Mesenchymal stem cell (in vitro differentiated cells and primary cell): ENCODE measurements at regions not wholly inside any gene's neighbourhood (a gene's known extent, or its start where the extent isn't known, plus 50 kb on each side); places are given as distances from the start of the nearest gene placed in this dataset.

Experiments used
- DNase-seq: peaks from one replicate; pipeline ENCODE4 v3.0.0-alpha.2; 2013
- H2AFZ ChIP-seq: one replicate; pipeline ENCODE4 v1.6.1; 2013; ENCODE audit warnings: low read depth, mild to moderate bottlenecking, control low read depth, inconsistent platforms, low read length, moderate library complexity
- H2AK5ac ChIP-seq: 2 replicates; pipeline ENCODE4 v1.6.1; 2013; ENCODE audit warnings: low read length, moderate library complexity, mild to moderate bottlenecking, inconsistent platforms; ENCODE audit not compliant: severe bottlenecking
- H2BK120ac ChIP-seq: one replicate; pipeline ENCODE4 v1.6.1; 2013; ENCODE audit warnings: low read depth, mild to moderate bottlenecking, inconsistent platforms, low read length, moderate library complexity
- H2BK12ac ChIP-seq, 2 experiments: one replicate each; pipeline ENCODE4 v1.6.1; 2013; ENCODE audit warnings: inconsistent platforms in 2 of 2, low read length in 2 of 2, mild to moderate bottlenecking in 2 of 2, moderate library complexity in 2 of 2, control low read depth in 1 of 2
- H2BK15ac ChIP-seq: one replicate; pipeline ENCODE4 v1.6.1; 2013; ENCODE audit warnings: mild to moderate bottlenecking, low read depth, inconsistent platforms; ENCODE audit not compliant: poor library complexity, severe bottlenecking
- H2BK5ac ChIP-seq: 2 replicates; pipeline ENCODE4 v1.6.1; 2013; ENCODE audit warnings: low read depth, mild to moderate bottlenecking, low read length, control low read depth, inconsistent platforms; ENCODE audit not compliant: poor library complexity, severe bottlenecking
- H3K14ac ChIP-seq, 2 experiments: one replicate each; pipeline ENCODE4 v1.6.1; 2013; ENCODE audit warnings: inconsistent platforms in 2 of 2, low read length in 2 of 2, control low read depth in 1 of 2, mild to moderate bottlenecking in 1 of 2, moderate library complexity in 1 of 2
- H3K18ac ChIP-seq, 2 experiments: one replicate each; pipeline ENCODE4 v1.6.1; 2013; ENCODE audit warnings: inconsistent platforms in 2 of 2, low read length in 2 of 2, control low read depth in 1 of 2, low read depth in 1 of 2, mild to moderate bottlenecking in 1 of 2
- H3K23ac ChIP-seq, 2 experiments: one replicate each; pipeline ENCODE4 v1.6.1; 2013; ENCODE audit warnings: inconsistent platforms in 2 of 2, low read length in 2 of 2, mild to moderate bottlenecking in 2 of 2, moderate library complexity in 2 of 2, control low read depth in 1 of 2
- H3K27ac ChIP-seq: 2 replicates; pipeline ENCODE4 v1.5.1; 2013; ENCODE audit warnings: mild to moderate bottlenecking, moderate library complexity, low read length, control low read depth, inconsistent platforms; ENCODE audit not compliant: poor library complexity, severe bottlenecking
- H3K27me3 ChIP-seq, 2 experiments: 2 replicates each; pipeline versions ENCODE4 v1.6.1 to v1.7.0; 2013; ENCODE audit warnings: low read length in 2 of 2, mild to moderate bottlenecking in 2 of 2, moderate library complexity in 2 of 2, control low read depth in 1 of 2, inconsistent platforms in 1 of 2; ENCODE audit not compliant: control insufficient read depth in 1 of 2, insufficient read depth in 1 of 2
- H3K36me3 ChIP-seq, 2 experiments: 2 replicates each; pipeline versions ENCODE4 v1.6.1 to v1.7.0; 2013; ENCODE audit warnings: low read length in 2 of 2, control low read depth in 1 of 2, inconsistent platforms in 1 of 2, low read depth in 1 of 2, mild to moderate bottlenecking in 1 of 2; ENCODE audit not compliant: insufficient read depth in 2 of 2, control insufficient read depth in 1 of 2
- H3K4ac ChIP-seq, 2 experiments: one replicate each; pipeline ENCODE4 v1.6.1; 2013; ENCODE audit warnings: inconsistent platforms in 2 of 2, low read length in 2 of 2, mild to moderate bottlenecking in 2 of 2, moderate library complexity in 2 of 2, control low read depth in 1 of 2, low read depth in 1 of 2
- H3K4me1 ChIP-seq: 2 replicates; pipeline ENCODE4 v1.6.1; 2013; ENCODE audit warnings: low read depth, low read length, control low read depth; ENCODE audit not compliant: control insufficient read depth, insufficient read depth
- H3K4me2 ChIP-seq: 2 replicates; pipeline ENCODE4 v1.6.1; 2013; ENCODE audit warnings: low read length, mild to moderate bottlenecking, inconsistent platforms; ENCODE audit not compliant: poor library complexity, severe bottlenecking
- H3K4me3 ChIP-seq, 2 experiments: 2 replicates each; pipeline versions ENCODE4 v1.5.1 to v1.7.0; 2013; ENCODE audit warnings: low read length in 2 of 2, mild to moderate bottlenecking in 2 of 2, control low read depth in 1 of 2, low read depth in 1 of 2; ENCODE audit not compliant: insufficient read depth in 1 of 2
- H3K79me1 ChIP-seq: replicated peaks from 2 replicates; pipeline ENCODE4 v1.6.1; 2013; ENCODE audit warnings: mild to moderate bottlenecking, control low read depth, low read length, inconsistent platforms; ENCODE audit not compliant: poor library complexity, severe bottlenecking
- H3K9ac ChIP-seq: 2 replicates; pipeline ENCODE4 v1.7.0; 2013; ENCODE audit warnings: mild to moderate bottlenecking, low read length, moderate library complexity
- H3K9me3 ChIP-seq: 2 replicates; pipeline ENCODE4 v1.7.0; 2013; ENCODE audit warnings: mild to moderate bottlenecking, low read length; ENCODE audit not compliant: control insufficient read depth
- H4K8ac ChIP-seq: one replicate; pipeline ENCODE4 v1.6.1; 2013; ENCODE audit warnings: inconsistent platforms, mild to moderate bottlenecking, low read length, moderate library complexity
- H4K91ac ChIP-seq: one replicate; pipeline ENCODE4 v1.6.1; 2013; ENCODE audit warnings: mild to moderate bottlenecking, low read length, inconsistent platforms
- WGBS: methylation state at CpG from one replicate; pipeline ENCODE4 v1.1.7; 2013; ENCODE audit warnings: mixed read lengths; 5-methylcytosine and 5-hydroxymethylcytosine counted together

- no peaks in the 10 kb centered on the region for H3K9me3 ChIP-seq
- H2BK12ac ChIP-seq, result no peak overlapping the region
- no peak overlapping the region for H4K8ac ChIP-seq
- H2BK15ac ChIP-seq, result no peak overlapping the region
- no peak overlapping the region for H4K91ac ChIP-seq
- no peak overlapping the region for H2AK5ac ChIP-seq
- H3K4me2 ChIP-seq, result no peak overlapping the region
- H3K27me3 ChIP-seq, result no peaks in the 10 kb centered on the region
- DNase-seq, result no peak
- no peak overlapping the region for H3K27ac ChIP-seq
- no peak overlapping the region for H3K4ac ChIP-seq
- no peaks in the 10 kb centered on the region for H3K79me1 ChIP-seq
- no peaks in the 10 kb centered on the region for H3K4me1 ChIP-seq
- no peak overlapping the region for H3K23ac ChIP-seq
- H2AFZ ChIP-seq, result no peak overlapping the region
- no peak overlapping the region for H3K4me3 ChIP-seq
- no peak overlapping the region for H3K14ac ChIP-seq
- H3K18ac ChIP-seq, result no peak overlapping the region
- H3K9ac ChIP-seq, result no peak overlapping the region
- H2BK120ac ChIP-seq, result no peak overlapping the region
- no peak overlapping the region for H2BK5ac ChIP-seq
- WGBS, result 90% methylated on average over 1 of the region's 2 CpGs
- H3K36me3 ChIP-seq, result no peaks in the 10 kb centered on the region
Observed at GRCh38 chr14:85858634-85859033, 328.7 kb downstream of the FLRT2 start.

- H3K9me3 ChIP-seq, result no peaks in the 10 kb centered on the region
- H2BK12ac ChIP-seq, result no peak overlapping the region
- no peak overlapping the region for H3K18ac ChIP-seq
- no peaks in the 10 kb centered on the region for H3K27me3 ChIP-seq
- no peak overlapping the region for H3K23ac ChIP-seq
- H3K36me3 ChIP-seq, result no peaks in the 10 kb centered on the region
- H2BK120ac ChIP-seq, result no peak overlapping the region
- no peak overlapping the region for H3K4me3 ChIP-seq
- 100% methylated on average over 1 of the region's 1 CpG for WGBS
- no peak overlapping the region for H3K9ac ChIP-seq
- no peak for DNase-seq
- H3K4me2 ChIP-seq, result no peak overlapping the region
- no peak overlapping the region for H2BK15ac ChIP-seq
- no peak overlapping the region for H3K14ac ChIP-seq
- no peak overlapping the region for H3K27ac ChIP-seq
- no peaks in the 10 kb centered on the region for H3K79me1 ChIP-seq
- H4K91ac ChIP-seq, result no peak overlapping the region
- no peak overlapping the region for H4K8ac ChIP-seq
- H2BK5ac ChIP-seq, result no peak overlapping the region
- no peaks in the 10 kb centered on the region for H3K4me1 ChIP-seq
- H2AK5ac ChIP-seq, result no peak overlapping the region
- H2AFZ ChIP-seq, result no peak overlapping the region
- H3K4ac ChIP-seq, result no peak overlapping the region
Observed at GRCh38 chr14:85856430-85856829, 326.5 kb downstream of the FLRT2 start.

- H3K27me3 ChIP-seq, result no peaks in the 10 kb centered on the region
- no peak overlapping the region for H4K91ac ChIP-seq
- H3K27ac ChIP-seq, result no peak overlapping the region
- H3K79me1 ChIP-seq, result no peaks in the 10 kb centered on the region
- H4K8ac ChIP-seq, result no peak overlapping the region
- H3K9ac ChIP-seq, result peak overlapping the region; percentile 31
- H2BK120ac ChIP-seq, result no peak overlapping the region
- H3K4me3 ChIP-seq, result peak overlapping the region in 1 of 2 experiments; percentile 8
- WGBS, result 72% methylated on average over 1 of the region's 2 CpGs
- no peak overlapping the region for H2AFZ ChIP-seq
- no peak for DNase-seq
- H2BK5ac ChIP-seq, result no peak overlapping the region
- H3K4ac ChIP-seq, result no peak overlapping the region
- no peaks in the 10 kb centered on the region for H3K9me3 ChIP-seq
- no peak overlapping the region for H3K18ac ChIP-seq
- no peak overlapping the region for H2BK12ac ChIP-seq
- no peaks in the 10 kb centered on the region for H3K36me3 ChIP-seq
- no peak overlapping the region for H3K14ac ChIP-seq
- H2AK5ac ChIP-seq, result no peak overlapping the region
- no peaks in the 10 kb centered on the region for H3K4me1 ChIP-seq
- no peak overlapping the region for H3K23ac ChIP-seq
- H2BK15ac ChIP-seq, result no peak overlapping the region
- H3K4me2 ChIP-seq, result no peak overlapping the region
Observed at GRCh38 chr14:85853996-85854526, 324.1 kb downstream of the FLRT2 start.

- Histone ChIP-seq H2BK5ac (no peak overlapping the region), H3K9ac (peak overlapping the region; percentile 26), H3K4ac (no peak overlapping the region), H3K18ac (no peak overlapping the region), H2AFZ (no peak overlapping the region), H3K4me1 (no peaks in the 10 kb centered on the region), H3K27ac (no peak overlapping the region), H3K79me1 (no peaks in the 10 kb centered on the region), H2BK15ac (no peak overlapping the region), H3K9me3 (no peaks in the 10 kb centered on the region), H3K14ac (no peak overlapping the region), H3K4me3 (no peak overlapping the region), H3K23ac (no peak overlapping the region), H4K8ac (no peak overlapping the region), H4K91ac (no peak overlapping the region), H2BK12ac (no peak overlapping the region), H3K27me3 (no peaks in the 10 kb centered on the region), H2AK5ac (no peak overlapping the region), H3K4me2 (no peak overlapping the region), H2BK120ac (no peak overlapping the region), H3K36me3 (no peaks in the 10 kb centered on the region)
- WGBS, result 90% methylated on average over 2 of the region's 5 CpGs
- DNase-seq, result no peak
Observed at GRCh38 chr14:85852906-85853305, 323.0 kb downstream of the FLRT2 start.
